PC-9 (cell line): ENCODE measurements at regions not wholly inside any gene's neighbourhood (a gene's known extent, or its start where the extent isn't known, plus 50 kb on each side); places are given as distances from the start of the nearest gene placed in this dataset.

Experiments
- EZH2 ChIP-seq: fragments of 200-600 bp; sonication (generic); IDR thresholded peaks from 2 replicates; pipeline ENCODE4 v1.8.0; 2017; ENCODE audit warnings: antibody characterized with exemption, low read depth
- TF ChIP-seq, protein P1 (sequence below): fragments of 200-600 bp; sonication (generic); conservative IDR thresholded peaks from 2 replicates; pipeline ENCODE4 v1.6.1; 2017; ENCODE audit warnings: mixed run types, antibody characterized with exemption, mild to moderate bottlenecking, moderate library complexity

DNA sequence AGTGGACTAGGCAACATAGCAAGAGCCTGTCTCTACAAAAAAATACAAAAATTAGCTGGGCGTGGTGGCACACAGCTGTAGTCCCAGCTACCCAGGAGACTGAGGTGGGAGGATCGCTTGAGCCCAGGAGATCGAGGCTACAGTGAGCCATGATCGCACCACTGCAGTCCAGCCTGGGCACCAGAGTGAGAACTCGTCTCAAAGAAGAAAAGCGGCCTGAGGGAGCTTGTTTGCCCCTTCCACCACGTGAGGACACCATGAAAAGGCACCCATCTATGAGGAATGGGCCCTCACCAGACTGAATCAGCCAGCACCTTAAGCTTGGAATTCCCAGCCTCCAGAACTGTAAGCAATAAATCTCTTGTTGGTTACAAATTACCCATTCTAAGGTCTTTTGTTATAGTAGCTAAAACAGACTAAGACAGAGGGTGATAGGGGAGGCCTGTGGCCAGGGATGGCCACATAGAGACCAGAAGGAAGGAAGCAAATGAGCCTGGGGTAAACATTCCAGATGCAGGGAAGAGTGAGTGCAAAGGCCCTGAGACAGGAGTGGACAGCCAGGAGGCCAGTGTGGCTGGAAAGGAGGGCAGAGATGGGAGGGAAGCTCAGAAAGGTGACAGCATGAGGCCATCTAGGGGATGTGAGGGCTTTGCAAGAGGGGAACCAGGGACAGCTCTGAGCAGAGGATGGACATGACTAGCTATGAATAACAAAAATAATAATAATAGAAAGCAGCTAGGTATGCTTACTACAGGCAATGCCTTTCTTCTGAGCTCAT is 120.1 kb downstream of the MATN1 start:
- TF ChIP-seq, protein P1, sequence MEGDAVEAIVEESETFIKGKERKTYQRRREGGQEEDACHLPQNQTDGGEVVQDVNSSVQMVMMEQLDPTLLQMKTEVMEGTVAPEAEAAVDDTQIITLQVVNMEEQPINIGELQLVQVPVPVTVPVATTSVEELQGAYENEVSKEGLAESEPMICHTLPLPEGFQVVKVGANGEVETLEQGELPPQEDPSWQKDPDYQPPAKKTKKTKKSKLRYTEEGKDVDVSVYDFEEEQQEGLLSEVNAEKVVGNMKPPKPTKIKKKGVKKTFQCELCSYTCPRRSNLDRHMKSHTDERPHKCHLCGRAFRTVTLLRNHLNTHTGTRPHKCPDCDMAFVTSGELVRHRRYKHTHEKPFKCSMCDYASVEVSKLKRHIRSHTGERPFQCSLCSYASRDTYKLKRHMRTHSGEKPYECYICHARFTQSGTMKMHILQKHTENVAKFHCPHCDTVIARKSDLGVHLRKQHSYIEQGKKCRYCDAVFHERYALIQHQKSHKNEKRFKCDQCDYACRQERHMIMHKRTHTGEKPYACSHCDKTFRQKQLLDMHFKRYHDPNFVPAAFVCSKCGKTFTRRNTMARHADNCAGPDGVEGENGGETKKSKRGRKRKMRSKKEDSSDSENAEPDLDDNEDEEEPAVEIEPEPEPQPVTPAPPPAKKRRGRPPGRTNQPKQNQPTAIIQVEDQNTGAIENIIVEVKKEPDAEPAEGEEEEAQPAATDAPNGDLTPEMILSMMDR = no peak
- no peak for TF ChIP-seq EZH2
